ENCODE measurements at regions not wholly inside any gene's neighbourhood (a gene's known extent, or its start where the extent isn't known, plus 50 kb on each side); places are given as distances from the start of the nearest gene placed in this dataset.

- ChIA-PET POLR2A (no interaction called here), CTCF (no interaction called here)
- H3K36me3 ChIP-seq (ENCODE audit: control insufficient read depth, insufficient read depth, low read length), result no peaks in the 10 kb centered on the region
- H3K27me3 Mint-ChIP-seq (ENCODE audit: insufficient read depth, unreplicated experiment), result peaks cover 1% of the 10 kb centered on the region
- BruUV-seq (replicated peaks), result no TSS peak
- H3K27me3 ChIP-seq (replicated peaks; ENCODE audit: control insufficient read depth, insufficient read depth, low read length), result no peaks in the 10 kb centered on the region
- DNase-seq, result no peak
- intact Hi-C loops (cut with micrococcal nuclease; ENCODE audit: unreplicated experiment), result no loop called here
- H3K9me3 ChIP-seq, result no peaks in the 10 kb centered on the region; the same call in 1 of the 2 replicates
- H3K27ac Mint-ChIP-seq (ENCODE audit: unreplicated experiment), result no peak overlapping the region
- H3K9me3 Mint-ChIP-seq (ENCODE audit: unreplicated experiment), result no peaks in the 10 kb centered on the region
- H3K4me1 ChIP-seq, result no peaks in the 10 kb centered on the region
- no peaks in the 10 kb centered on the region for H3K4me1 Mint-ChIP-seq (ENCODE audit: low read depth, unreplicated experiment)
- H3K4me3 ChIP-seq (ENCODE audit: low read depth, low read length), result no peak overlapping the region
- TF ChIP-seq CTCF (IDR thresholded peaks at IDR 0.05; ENCODE audit: insufficient read depth in 1 of 2, low read depth in 1 of 2, low read length in 1 of 2, severe bottlenecking in 1 of 2, unreplicated experiment in 1 of 2), result no peak
- H3K36me3 Mint-ChIP-seq (ENCODE audit: insufficient read depth, unreplicated experiment), result no peaks in the 10 kb centered on the region
- no peak overlapping the region for H3K4me3 Mint-ChIP-seq (ENCODE audit: unreplicated experiment)
Observed at GRCh38 chr2:36068086-36068485, 287.5 kb upstream of the CRIM1 start.

DNA sequence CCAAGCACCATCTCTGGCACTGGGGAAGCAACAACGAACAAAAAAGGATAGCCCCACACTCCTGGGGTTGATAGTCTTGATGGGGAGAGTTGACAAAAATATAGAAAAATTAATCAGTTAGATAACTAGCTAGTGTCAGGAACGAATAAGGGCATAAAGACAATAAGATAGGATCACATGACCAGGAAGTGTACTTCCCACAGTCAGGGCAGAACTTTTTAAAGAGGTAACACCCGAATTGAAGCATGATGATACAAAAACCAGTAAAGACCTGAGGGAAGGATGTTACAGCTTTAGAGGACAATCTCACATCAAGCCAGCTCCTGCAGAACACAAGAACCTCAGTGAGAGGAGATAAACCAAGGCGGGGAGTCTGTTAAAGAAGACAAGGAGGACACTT lies 295.4 kb upstream of the CRIM1 start:
- ChIA-PET CTCF (interaction anchor here (0.7 kb wide), 1 partner anchor 89 kb away, joined by 3 read pairs; no protein-coding TSS in a partner anchor), POLR2A (no interaction called here)
- no TSS peak for BruUV-seq (replicated peaks)
- TF ChIP-seq CTCF (IDR thresholded peaks at IDR 0.05; ENCODE audit: insufficient read depth in 1 of 2, low read depth in 1 of 2, low read length in 1 of 2, severe bottlenecking in 1 of 2, unreplicated experiment in 1 of 2), result no peak
- peaks cover 10% of the 10 kb centered on the region for H3K4me1 ChIP-seq
- Mint-ChIP-seq H3K27ac (ENCODE audit: unreplicated experiment) (peak overlapping the region; percentile 15), H3K36me3 (ENCODE audit: insufficient read depth, unreplicated experiment) (no peaks in the 10 kb centered on the region), H3K27me3 (ENCODE audit: insufficient read depth, unreplicated experiment) (no peaks in the 10 kb centered on the region), H3K9me3 (ENCODE audit: unreplicated experiment) (no peaks in the 10 kb centered on the region), H3K4me3 (ENCODE audit: unreplicated experiment) (no peak overlapping the region), H3K4me1 (ENCODE audit: low read depth, unreplicated experiment) (peaks cover 18% of the 10 kb centered on the region)
- intact Hi-C loops (cut with micrococcal nuclease; ENCODE audit: unreplicated experiment), result no loop called here
- no peak overlapping the region for H3K4me3 ChIP-seq (ENCODE audit: low read depth, low read length)
- H3K9me3 ChIP-seq, result no peaks in the 10 kb centered on the region
- no peaks in the 10 kb centered on the region for H3K36me3 ChIP-seq (ENCODE audit: control insufficient read depth, insufficient read depth, low read length)
- H3K27me3 ChIP-seq (replicated peaks; ENCODE audit: control insufficient read depth, insufficient read depth, low read length), result no peaks in the 10 kb centered on the region
- DNase-seq, result no peak

GRCh38 chr2:36059691-36060090 lies 295.9 kb upstream of the CRIM1 start:
- peak overlapping the region; percentile 15 for H3K27ac Mint-ChIP-seq (ENCODE audit: unreplicated experiment)
- no peaks in the 10 kb centered on the region for H3K9me3 ChIP-seq
- H3K4me1 Mint-ChIP-seq (ENCODE audit: low read depth, unreplicated experiment), result peaks cover 18% of the 10 kb centered on the region
- H3K4me1 ChIP-seq, result peaks cover 10% of the 10 kb centered on the region
- no peak overlapping the region for H3K4me3 ChIP-seq (ENCODE audit: low read depth, low read length)
- no peak overlapping the region for H3K4me3 Mint-ChIP-seq (ENCODE audit: unreplicated experiment)
- no peaks in the 10 kb centered on the region for H3K27me3 Mint-ChIP-seq (ENCODE audit: insufficient read depth, unreplicated experiment)
- no peaks in the 10 kb centered on the region for H3K36me3 Mint-ChIP-seq (ENCODE audit: insufficient read depth, unreplicated experiment)
- no peaks in the 10 kb centered on the region for H3K9me3 Mint-ChIP-seq (ENCODE audit: unreplicated experiment)
- no peaks in the 10 kb centered on the region for H3K27me3 ChIP-seq (replicated peaks; ENCODE audit: control insufficient read depth, insufficient read depth, low read length)
- ChIA-PET POLR2A (no interaction called here), CTCF (interaction anchor here (0.7 kb wide), 1 partner anchor 89 kb away, joined by 3 read pairs; no protein-coding TSS in a partner anchor)
- TF ChIP-seq CTCF (IDR thresholded peaks at IDR 0.05; ENCODE audit: insufficient read depth in 1 of 2, low read depth in 1 of 2, low read length in 1 of 2, severe bottlenecking in 1 of 2, unreplicated experiment in 1 of 2), result no peak
- H3K36me3 ChIP-seq (ENCODE audit: control insufficient read depth, insufficient read depth, low read length), result no peaks in the 10 kb centered on the region
- intact Hi-C loops (cut with micrococcal nuclease; ENCODE audit: unreplicated experiment), result no loop called here
- peak in 1 of 2 experiments; percentile 24 for DNase-seq
- no TSS peak for BruUV-seq (replicated peaks)

Data from Caco-2 (cell line).